AG04450 (cell line): ENCODE measurements at regions not wholly inside any gene's neighbourhood (a gene's known extent, or its start where the extent isn't known, plus 50 kb on each side); places are given as distances from the start of the nearest gene placed in this dataset.

Experiments used
- CTCF ChIA-PET: fragments of 300-600, 350-600 bp; formaldehyde crosslinking; extraction: SDS; loops from one replicate; lab custom pipeline; 2022; ENCODE audit warnings: antibody characterized with exemption, inconsistent platforms; lab: Charles Lee
- POLR2A ChIA-PET: fragments of 350-600 bp; formaldehyde crosslinking; extraction: SDS; loops from one replicate; lab custom pipeline; 2021; ENCODE audit warnings: antibody characterized with exemption, inconsistent platforms; lab: Yijun Ruan, JAX
- DNase-seq: peaks from one replicate; pipeline ENCODE4 v3.0.0-alpha.2; 2011; ENCODE audit warnings: low read depth, low spot score
- H3K27ac ChIP-seq: one replicate; pipeline ENCODE4 v1.5.1; 2012; ENCODE audit warnings: low read depth, low read length, control low read depth
- H3K27me3 ChIP-seq: one replicate; pipeline ENCODE4 v1.6.0; 2012; ENCODE audit warnings: low read length; ENCODE audit not compliant: control insufficient read depth, insufficient read depth
- H3K4me3 ChIP-seq: 2 replicates; pipeline ENCODE4 v1.5.1; 2011; ENCODE audit warnings: mild to moderate bottlenecking, low read depth, low read length, control low read depth
- H3K9me3 ChIP-seq: 2 replicates; pipeline ENCODE4 v1.5.1; 2012; ENCODE audit warnings: low read length; ENCODE audit not compliant: control insufficient read depth, insufficient read depth
- CTCF ChIP-seq: IDR thresholded peaks from 2 replicates; pipeline ENCODE4 v1.5.1; 2011; ENCODE audit warnings: low read depth, low read length, control low read depth, inconsistent platforms

GRCh38 chr2:38430196-38430595, 53.1 kb upstream of the ATL2 start:
- Histone ChIP-seq H3K4me3 (no peak overlapping the region), H3K27ac (no peak overlapping the region), H3K27me3 (peaks cover 39% of the 10 kb centered on the region), H3K9me3 (peaks cover 3% of the 10 kb centered on the region; the same call in 1 of the 2 replicates)
- POLR2A ChIA-PET, result interaction anchor here (0.6 kb wide), 1 partner anchor 113 kb away, joined by 3 read pairs; no protein-coding TSS in a partner anchor
- no peak for TF ChIP-seq CTCF
- CTCF ChIA-PET, result interaction anchor here (1.3 kb wide), 1 partner anchor 9 kb away, joined by 4 read pairs; no protein-coding TSS in a partner anchor
- DNase-seq, result no peak

GRCh38 chr2:38427936-38428335, 50.9 kb upstream of the ATL2 start:
- no peaks in the 10 kb centered on the region for H3K9me3 ChIP-seq
- H3K4me3 ChIP-seq, result no peak overlapping the region
- peaks cover 35% of the 10 kb centered on the region for H3K27me3 ChIP-seq
- no peak for DNase-seq
- no peak for TF ChIP-seq CTCF
- POLR2A ChIA-PET, result interaction anchor here (0.6 to 0.7 kb wide), 2 partner anchors 114 to 324 kb away, joined by 4 to 5 read pairs; partner anchors contain the start of gene SRSF7
- no peak overlapping the region for H3K27ac ChIP-seq
- CTCF ChIA-PET, result interaction anchor here (0.6 to 0.8 kb wide), 2 partner anchors 112 to 313 kb away, joined by 3 read pairs; no protein-coding TSS in a partner anchor

GRCh38 chr2:38427054-38427453, 50.0 kb upstream of the ATL2 start:
- no peak overlapping the region for H3K4me3 ChIP-seq
- no peak for TF ChIP-seq CTCF
- no peak for DNase-seq
- H3K27ac ChIP-seq, result no peak overlapping the region
- ChIA-PET CTCF (no interaction called here), POLR2A (no interaction called here)
- H3K27me3 ChIP-seq, result peaks cover 31% of the 10 kb centered on the region
- no peaks in the 10 kb centered on the region for H3K9me3 ChIP-seq
